SK-N-SH (cell line): ENCODE measurements at regions not wholly inside any gene's neighbourhood (a gene's known extent, or its start where the extent isn't known, plus 50 kb on each side); places are given as distances from the start of the nearest gene placed in this dataset.
"Not testable (repeated sequence)": the region's sequence is repeated elsewhere in the genome, so short reads cannot be mapped to it uniquely, and the experiment has no call there.

Source experiments
- CTCF ChIA-PET: fragments of 300-600, 350-600 bp; formaldehyde crosslinking; extraction: SDS; loops from one replicate; lab custom pipeline; 2021; lab: Yijun Ruan, JAX
- POLR2A ChIA-PET: fragments of 350-600 bp; sonication (Branson Sonifier 250); formaldehyde crosslinking; extraction: SDS; loops from one replicate; lab custom pipeline; 2020; ENCODE audit warnings: antibody characterized with exemption, inconsistent platforms; lab: Yijun Ruan, JAX
- DNase-seq: peaks from one replicate; pipeline ENCODE4 v3.0.0; 2012
- H2AFZ ChIP-seq: fragments of 200-600 bp; sonication (generic); 2 replicates; pipeline ENCODE4 v1.8.1; 2016; ENCODE audit warnings: antibody characterized with exemption, mild to moderate bottlenecking, low read depth
- H3F3A ChIP-seq: fragments of 200-600 bp; sonication (generic); replicated peaks from 2 replicates; pipeline ENCODE3; 2016; ENCODE audit warnings: antibody characterized with exemption, mild to moderate bottlenecking; ENCODE audit not compliant: insufficient read depth
- H3K27ac ChIP-seq, 2 experiments: fragments of 200-500 bp in 1 of 2; fragments of 200-600 bp in 1 of 2; sonication (Bioruptor generic) in 1 of 2; sonication (generic), shearing (Covaris generic) in 1 of 2; 2 replicates each; pipeline versions ENCODE4 v1.5.1 to v1.6.1; 2014 to 2016; ENCODE audit warnings: low read depth in 2 of 2, inconsistent platforms in 1 of 2, low read length in 1 of 2, mild to moderate bottlenecking in 1 of 2, mixed read lengths in 1 of 2
- H3K27me3 ChIP-seq: fragments of 200-600 bp; sonication (generic), shearing (Covaris generic); 2 replicates; pipeline ENCODE4 v1.6.1; 2016; ENCODE audit warnings: mixed run types; ENCODE audit not compliant: insufficient read depth
- H3K36me3 ChIP-seq, 2 experiments: fragments of 200-500 bp in 1 of 2; fragments of 200-600 bp in 1 of 2; sonication (Bioruptor generic) in 1 of 2; sonication (generic) in 1 of 2; replicated peaks in 1 of 2; 2 replicates each; pipeline versions ENCODE3 to v1.5.1; 2014 to 2016; ENCODE audit warnings: low read length in 1 of 2, mild to moderate bottlenecking in 1 of 2; ENCODE audit not compliant: insufficient read depth in 2 of 2, control insufficient read depth in 1 of 2
- H3K4me1 ChIP-seq, 2 experiments: fragments of 200-500 bp in 1 of 2; fragments of 200-600 bp in 1 of 2; sonication (Bioruptor generic) in 1 of 2; sonication (generic), shearing (Covaris generic) in 1 of 2; 2 replicates each; pipeline versions ENCODE4 v1.5.1 to v1.6.1; 2014 to 2016; ENCODE audit warnings: low read depth in 1 of 2, low read length in 1 of 2, mixed run types in 1 of 2; ENCODE audit not compliant: insufficient read depth in 2 of 2, control insufficient read depth in 1 of 2
- H3K4me2 ChIP-seq: fragments of 200-600 bp; sonication (generic), shearing (Covaris generic); 2 replicates; pipeline ENCODE4 v1.6.1; 2017; ENCODE audit warnings: mixed run types
- H3K4me3 ChIP-seq, 2 experiments: fragments of 200-500 bp in 1 of 2; fragments of 200-600 bp in 1 of 2; sonication (Bioruptor generic) in 1 of 2; sonication (generic), shearing (Covaris generic) in 1 of 2; 2 replicates each; pipeline versions ENCODE4 v1.5.1 to v1.8.1; 2014 to 2016; ENCODE audit warnings: low read depth in 2 of 2, inconsistent platforms in 1 of 2, low read length in 1 of 2, mild to moderate bottlenecking in 1 of 2, mixed read lengths in 1 of 2, moderate library complexity in 1 of 2
- H3K79me2 ChIP-seq: fragments of 200-600 bp; sonication (generic); 2 replicates; pipeline ENCODE4 v1.8.1; 2017; ENCODE audit warnings: mild to moderate bottlenecking; ENCODE audit not compliant: insufficient read depth
- H3K9ac ChIP-seq: fragments of 200-600 bp; sonication (generic); 2 replicates; pipeline ENCODE4 v1.6.1; 2017; ENCODE audit warnings: mixed run types
- H3K9me2 ChIP-seq: fragments of 200-600 bp; sonication (generic); 2 replicates; pipeline ENCODE4 v1.6.1; 2017; ENCODE audit warnings: mixed run types
- H3K9me3 ChIP-seq: fragments of 200-600 bp; sonication (generic); 2 replicates; pipeline ENCODE4 v1.6.1; 2017; ENCODE audit warnings: mixed run types, mild to moderate bottlenecking, moderate library complexity
- H4K20me1 ChIP-seq: fragments of 200-600 bp; sonication (generic); 2 replicates; pipeline ENCODE4 v1.6.1; 2017; ENCODE audit warnings: mild to moderate bottlenecking, mixed run types; ENCODE audit not compliant: insufficient read depth
- CHD2 ChIP-seq: fragments of 150-350 bp; IDR thresholded peaks from 2 replicates; pipeline ENCODE4 v1.6.1; 2018; ENCODE audit warnings: low read length; ENCODE audit not compliant: partially characterized antibody
- ELF1 ChIP-seq: IDR thresholded peaks from 2 replicates; pipeline ENCODE4 v1.4.0; 2012
- EP300 ChIP-seq, 2 experiments: IDR thresholded peaks; 2 replicates each; pipeline versions ENCODE4 v1.4.0 to v1.6.1; 2012; ENCODE audit warnings: borderline replicate concordance in 1 of 2, low read depth in 1 of 2, low read length in 1 of 2
- EZH2phosphoT487 ChIP-seq: fragments of 200-600 bp; sonication (generic); IDR thresholded peaks from 2 replicates; pipeline ENCODE4 v1.6.1; 2017; ENCODE audit warnings: low read depth, mixed run types, mild to moderate bottlenecking, antibody characterized with exemption, moderate library complexity, borderline replicate concordance
- FOXJ3 ChIP-seq: sonication (generic); formaldehyde crosslinking; IDR thresholded peaks from 2 replicates; pipeline ENCODE4 v1.5.1; 2020; ENCODE audit warnings: mild to moderate bottlenecking, missing genetic modification reagents
- FOXM1 ChIP-seq: IDR thresholded peaks from 2 replicates; pipeline ENCODE4 v1.4.0; 2012; ENCODE audit warnings: low read depth, mild to moderate bottlenecking
- GABPA ChIP-seq: IDR thresholded peaks from 2 replicates; pipeline ENCODE4 v1.4.0; 2012; ENCODE audit warnings: low read depth, mild to moderate bottlenecking
- MXI1 ChIP-seq: IDR thresholded peaks from 2 replicates; pipeline ENCODE4 v1.6.1; 2012; ENCODE audit warnings: mild to moderate bottlenecking, low read depth, low read length, improper control_type of control experiment
- RAD21 ChIP-seq: IDR thresholded peaks from 2 replicates; pipeline ENCODE4 v1.6.1; 2012; ENCODE audit warnings: mild to moderate bottlenecking, low read length
- SMC3 ChIP-seq: IDR thresholded peaks from 2 replicates; pipeline ENCODE4 v1.6.1; 2012; ENCODE audit warnings: low read depth, low read length, improper control_type of control experiment
- TEAD4 ChIP-seq: IDR thresholded peaks from 2 replicates; pipeline ENCODE4 v1.4.0; 2012; ENCODE audit warnings: mild to moderate bottlenecking, borderline replicate concordance; ENCODE audit not compliant: insufficient read depth
- YY1 ChIP-seq: IDR thresholded peaks from 2 replicates; pipeline ENCODE4 v1.4.0; 2012; ENCODE audit warnings: low read depth, mild to moderate bottlenecking
- WGBS: methylation state at CpG from one replicate; pipeline ENCODE4 v1.1.6; 2017; ENCODE audit warnings: low lambda C conversion rate; 5-methylcytosine and 5-hydroxymethylcytosine counted together
- TF ChIP-seq, protein P1 (sequence below): fragments of 150-350 bp; IDR thresholded peaks from 2 replicates; pipeline ENCODE4 v1.6.1; 2016; ENCODE audit warnings: mild to moderate bottlenecking, low read depth, low read length
- TF ChIP-seq, protein P2 (sequence below): IDR thresholded peaks from 2 replicates; pipeline ENCODE4 v1.4.0; 2012; ENCODE audit warnings: low read depth, borderline replicate concordance
- TF ChIP-seq, protein P3 (sequence below): IDR thresholded peaks from 2 replicates; pipeline ENCODE4 v1.4.0; 2012; ENCODE audit warnings: low read depth, borderline replicate concordance
- TF ChIP-seq, protein P4 (sequence below): IDR thresholded peaks from 2 replicates; pipeline ENCODE4 v1.6.1; 2012; ENCODE audit warnings: mild to moderate bottlenecking, low read depth, low read length, moderate library complexity

DNA sequence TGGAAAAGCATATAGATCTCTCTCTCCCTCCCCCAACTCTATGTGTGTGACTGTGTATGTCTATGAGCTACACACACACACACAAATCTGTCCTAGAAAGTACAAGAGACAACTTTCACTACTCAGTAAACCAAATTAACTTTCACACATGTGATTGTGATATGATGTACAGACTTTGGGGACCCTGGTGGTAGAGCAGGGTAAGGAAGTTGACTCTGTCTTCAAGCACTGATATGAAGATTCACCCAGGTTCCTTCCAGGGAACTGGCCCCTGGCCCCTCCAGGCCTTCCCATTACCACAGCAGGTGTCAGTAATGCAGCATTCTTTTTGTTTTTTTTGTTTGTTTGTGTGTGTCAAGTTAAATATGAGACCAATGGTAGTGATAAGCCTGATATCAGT lies 66.1 kb upstream of the PTH start:
- Histone ChIP-seq H3K9me2 (no peaks in the 10 kb centered on the region), H4K20me1 (no peaks in the 10 kb centered on the region), H3K4me2 (no peak overlapping the region), H3K27me3 (no peaks in the 10 kb centered on the region), H3K4me1 (no peaks in the 10 kb centered on the region), H2AFZ (no peak overlapping the region), H3K79me2 (no peaks in the 10 kb centered on the region), H3F3A (no peaks in the 10 kb centered on the region), H3K36me3 (no peaks in the 10 kb centered on the region), H3K27ac (no peak overlapping the region), H3K9ac (no peak overlapping the region), H3K4me3 (no peak overlapping the region), H3K9me3 (no peaks in the 10 kb centered on the region)
- DNase-seq: no peak
- ChIA-PET POLR2A (no interaction called here), CTCF (no interaction called here)
- no peak for TF ChIP-seq YY1
- no peak for TF ChIP-seq FOXM1
- TF ChIP-seq, protein P1, sequence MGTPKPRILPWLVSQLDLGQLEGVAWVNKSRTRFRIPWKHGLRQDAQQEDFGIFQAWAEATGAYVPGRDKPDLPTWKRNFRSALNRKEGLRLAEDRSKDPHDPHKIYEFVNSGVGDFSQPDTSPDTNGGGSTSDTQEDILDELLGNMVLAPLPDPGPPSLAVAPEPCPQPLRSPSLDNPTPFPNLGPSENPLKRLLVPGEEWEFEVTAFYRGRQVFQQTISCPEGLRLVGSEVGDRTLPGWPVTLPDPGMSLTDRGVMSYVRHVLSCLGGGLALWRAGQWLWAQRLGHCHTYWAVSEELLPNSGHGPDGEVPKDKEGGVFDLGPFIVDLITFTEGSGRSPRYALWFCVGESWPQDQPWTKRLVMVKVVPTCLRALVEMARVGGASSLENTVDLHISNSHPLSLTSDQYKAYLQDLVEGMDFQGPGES: no peak
- TF ChIP-seq FOXJ3 (CRISPR knock-in tag): no peak
- TF ChIP-seq RAD21: no peak
- TF ChIP-seq, protein P2, sequence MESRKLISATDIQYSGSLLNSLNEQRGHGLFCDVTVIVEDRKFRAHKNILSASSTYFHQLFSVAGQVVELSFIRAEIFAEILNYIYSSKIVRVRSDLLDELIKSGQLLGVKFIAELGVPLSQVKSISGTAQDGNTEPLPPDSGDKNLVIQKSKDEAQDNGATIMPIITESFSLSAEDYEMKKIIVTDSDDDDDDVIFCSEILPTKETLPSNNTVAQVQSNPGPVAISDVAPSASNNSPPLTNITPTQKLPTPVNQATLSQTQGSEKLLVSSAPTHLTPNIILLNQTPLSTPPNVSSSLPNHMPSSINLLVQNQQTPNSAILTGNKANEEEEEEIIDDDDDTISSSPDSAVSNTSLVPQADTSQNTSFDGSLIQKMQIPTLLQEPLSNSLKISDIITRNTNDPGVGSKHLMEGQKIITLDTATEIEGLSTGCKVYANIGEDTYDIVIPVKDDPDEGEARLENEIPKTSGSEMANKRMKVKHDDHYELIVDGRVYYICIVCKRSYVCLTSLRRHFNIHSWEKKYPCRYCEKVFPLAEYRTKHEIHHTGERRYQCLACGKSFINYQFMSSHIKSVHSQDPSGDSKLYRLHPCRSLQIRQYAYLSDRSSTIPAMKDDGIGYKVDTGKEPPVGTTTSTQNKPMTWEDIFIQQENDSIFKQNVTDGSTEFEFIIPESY: no peak
- TF ChIP-seq CHD2: no peak
- TF ChIP-seq, protein P3, sequence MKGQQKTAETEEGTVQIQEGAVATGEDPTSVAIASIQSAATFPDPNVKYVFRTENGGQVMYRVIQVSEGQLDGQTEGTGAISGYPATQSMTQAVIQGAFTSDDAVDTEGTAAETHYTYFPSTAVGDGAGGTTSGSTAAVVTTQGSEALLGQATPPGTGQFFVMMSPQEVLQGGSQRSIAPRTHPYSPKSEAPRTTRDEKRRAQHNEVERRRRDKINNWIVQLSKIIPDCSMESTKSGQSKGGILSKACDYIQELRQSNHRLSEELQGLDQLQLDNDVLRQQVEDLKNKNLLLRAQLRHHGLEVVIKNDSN: no peak
- no peak for TF ChIP-seq TEAD4
- TF ChIP-seq EP300 (IDR thresholded peaks at IDR 0.05; ENCODE audit: borderline replicate concordance in 1 of 2, low read depth in 1 of 2, low read length in 1 of 2): no peak
- no peak for TF ChIP-seq EZH2phosphoT487
- no peak for TF ChIP-seq GABPA
- TF ChIP-seq SMC3: no peak
- no peak for TF ChIP-seq ELF1
- TF ChIP-seq MXI1: no peak
- TF ChIP-seq, protein P4, sequence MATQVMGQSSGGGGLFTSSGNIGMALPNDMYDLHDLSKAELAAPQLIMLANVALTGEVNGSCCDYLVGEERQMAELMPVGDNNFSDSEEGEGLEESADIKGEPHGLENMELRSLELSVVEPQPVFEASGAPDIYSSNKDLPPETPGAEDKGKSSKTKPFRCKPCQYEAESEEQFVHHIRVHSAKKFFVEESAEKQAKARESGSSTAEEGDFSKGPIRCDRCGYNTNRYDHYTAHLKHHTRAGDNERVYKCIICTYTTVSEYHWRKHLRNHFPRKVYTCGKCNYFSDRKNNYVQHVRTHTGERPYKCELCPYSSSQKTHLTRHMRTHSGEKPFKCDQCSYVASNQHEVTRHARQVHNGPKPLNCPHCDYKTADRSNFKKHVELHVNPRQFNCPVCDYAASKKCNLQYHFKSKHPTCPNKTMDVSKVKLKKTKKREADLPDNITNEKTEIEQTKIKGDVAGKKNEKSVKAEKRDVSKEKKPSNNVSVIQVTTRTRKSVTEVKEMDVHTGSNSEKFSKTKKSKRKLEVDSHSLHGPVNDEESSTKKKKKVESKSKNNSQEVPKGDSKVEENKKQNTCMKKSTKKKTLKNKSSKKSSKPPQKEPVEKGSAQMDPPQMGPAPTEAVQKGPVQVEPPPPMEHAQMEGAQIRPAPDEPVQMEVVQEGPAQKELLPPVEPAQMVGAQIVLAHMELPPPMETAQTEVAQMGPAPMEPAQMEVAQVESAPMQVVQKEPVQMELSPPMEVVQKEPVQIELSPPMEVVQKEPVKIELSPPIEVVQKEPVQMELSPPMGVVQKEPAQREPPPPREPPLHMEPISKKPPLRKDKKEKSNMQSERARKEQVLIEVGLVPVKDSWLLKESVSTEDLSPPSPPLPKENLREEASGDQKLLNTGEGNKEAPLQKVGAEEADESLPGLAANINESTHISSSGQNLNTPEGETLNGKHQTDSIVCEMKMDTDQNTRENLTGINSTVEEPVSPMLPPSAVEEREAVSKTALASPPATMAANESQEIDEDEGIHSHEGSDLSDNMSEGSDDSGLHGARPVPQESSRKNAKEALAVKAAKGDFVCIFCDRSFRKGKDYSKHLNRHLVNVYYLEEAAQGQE: no peak

DNA sequence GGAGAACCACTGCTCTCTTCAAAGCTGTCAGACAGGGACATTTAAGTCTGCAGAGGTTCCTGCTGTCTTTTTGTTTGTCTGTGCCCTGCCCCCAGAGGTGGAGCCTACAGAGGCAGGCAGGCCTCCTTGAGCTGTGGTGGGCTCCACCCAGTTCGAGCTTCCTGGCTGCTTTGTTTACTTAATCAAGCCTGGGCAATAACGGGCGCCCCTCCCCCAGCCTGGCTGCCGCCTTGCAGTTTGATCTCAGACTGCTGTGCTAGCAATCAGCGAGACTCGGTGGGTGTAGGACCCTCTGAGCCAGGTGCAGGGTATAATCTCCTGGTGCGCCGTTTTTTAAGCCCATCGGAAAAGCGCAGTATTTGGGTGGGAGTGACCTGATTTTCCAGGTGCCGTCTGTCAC lies 64.5 kb upstream of the PTH start:
- CTCF ChIA-PET, H2AFZ ChIP-seq, DNase-seq, H4K20me1 ChIP-seq, H3K9me3 ChIP-seq, H3K9me2 ChIP-seq, H3K27me3 ChIP-seq, H3K27ac ChIP-seq, H3K4me3 ChIP-seq, H3K9ac ChIP-seq, H3F3A ChIP-seq, POLR2A ChIA-PET, H3K79me2 ChIP-seq, H3K36me3 ChIP-seq, H3K4me2 ChIP-seq, H3K4me1 ChIP-seq: not testable (repeated sequence)
- 25% methylated on average over 1 of the region's 11 CpGs for WGBS
